Keratinocyte (primary cell): ENCODE measurements at regions not wholly inside any gene's neighbourhood (a gene's known extent, or its start where the extent isn't known, plus 50 kb on each side); places are given as distances from the start of the nearest gene placed in this dataset.

ENCODE experiments used
- CTCF ChIP-seq, 3 experiments: IDR thresholded peaks in 1 of 3; conservative IDR thresholded peaks in 1 of 3; optimal IDR thresholded peaks in 1 of 3; 2 replicates in 2 of 3; 3 replicates in 1 of 3; pipeline versions ENCODE3 to v1.5.1; 2011; ENCODE audit warnings: low read length in 3 of 3, mild to moderate bottlenecking in 3 of 3, moderate library complexity in 2 of 3, control low read depth in 1 of 3, inconsistent platforms in 1 of 3; ENCODE audit not compliant: insufficient read depth in 2 of 3; ENCODE audit errors: extremely low read depth in 1 of 3
- EZH2 ChIP-seq: IDR thresholded peaks from one replicate; pipeline ENCODE4 v1.6.1; 2012; ENCODE audit warnings: inconsistent platforms, mild to moderate bottlenecking, low read length, moderate library complexity

- TF ChIP-seq CTCF (optimal IDR thresholded peaks at IDR 0.05 in 1 of 3, IDR thresholded peaks at IDR 0.05 in 1 of 3, conservative IDR thresholded peaks at IDR 0.05 in 1 of 3; ENCODE audit: extremely low read depth in 1 of 3, insufficient read depth in 2 of 3, low read length in 3 of 3) (no peak), EZH2 (no peak)
Measured at GRCh38 chr13:90416938-90417337, 930.5 kb upstream of the MIR17HG start.
